SKM-1 treated with dmso at 0.1 percent for 144 hours (cell line): ENCODE measurements at regions not wholly inside any gene's neighbourhood (a gene's known extent, or its start where the extent isn't known, plus 50 kb on each side); places are given as distances from the start of the nearest gene placed in this dataset.

Experiments
- DNase-seq: peaks from one replicate; lab custom pipeline; 2025; ENCODE audit not compliant: unreplicated experiment; lab: John Stamatoyannopoulos, UW

GRCh38 chr4:183763990-183764754, 105.1 kb downstream of the TRAPPC11 start:
- no peak for DNase-seq

- DNase-seq = no peak
These were observed 106.3 kb downstream of the TRAPPC11 start for GRCh38 chr4:183765251-183765911.

- DNase-seq = no peak
These were observed 107.0 kb downstream of the TRAPPC11 start for GRCh38 chr4:183766140-183766539.

- DNase-seq = no peak
These were observed 111.8 kb downstream of the TRAPPC11 start for GRCh38 chr4:183770906-183771305.

GRCh38 chr4:183772361-183772760, 113.3 kb downstream of the TRAPPC11 start:
- no peak for DNase-seq

- no peak for DNase-seq
These were observed 114.7 kb downstream of the TRAPPC11 start for GRCh38 chr4:183773790-183774189.

GRCh38 chr4:183783306-183783705, 121.8 kb upstream of the STOX2 start:
- no peak for DNase-seq

GRCh38 chr4:183783991-183784553, 121.0 kb upstream of the STOX2 start:
- DNase-seq = no peak

GRCh38 chr4:183788308-183788905, 116.7 kb upstream of the STOX2 start:
- no peak for DNase-seq

- DNase-seq = no peak
These were observed 115.5 kb upstream of the STOX2 start for GRCh38 chr4:183789657-183790056.

GRCh38 chr4:183790661-183791060, 114.4 kb upstream of the STOX2 start:
- no peak for DNase-seq

- DNase-seq = no peak
These were observed 108.1 kb upstream of the STOX2 start for GRCh38 chr4:183797011-183797444.

- no peak for DNase-seq
These were observed 107.4 kb upstream of the STOX2 start for GRCh38 chr4:183797445-183798300.

- no peak for DNase-seq
These were observed 106.5 kb upstream of the STOX2 start for GRCh38 chr4:183798301-183799253.

- DNase-seq = no peak
These were observed 103.5 kb upstream of the STOX2 start for GRCh38 chr4:183801457-183802165.

- no peak for DNase-seq
These were observed 98.8 kb upstream of the STOX2 start for GRCh38 chr4:183806341-183806740.

GRCh38 chr4:183807420-183808096, 97.5 kb upstream of the STOX2 start:
- no peak for DNase-seq

- no peak for DNase-seq
These were observed 97.0 kb upstream of the STOX2 start for GRCh38 chr4:183808097-183808456.

- no peak for DNase-seq
These were observed 92.5 kb upstream of the STOX2 start for GRCh38 chr4:183812567-183812966.
